ENCODE measurements at regions not wholly inside any gene's neighbourhood (a gene's known extent, or its start where the extent isn't known, plus 50 kb on each side); places are given as distances from the start of the nearest gene placed in this dataset.

DNA sequence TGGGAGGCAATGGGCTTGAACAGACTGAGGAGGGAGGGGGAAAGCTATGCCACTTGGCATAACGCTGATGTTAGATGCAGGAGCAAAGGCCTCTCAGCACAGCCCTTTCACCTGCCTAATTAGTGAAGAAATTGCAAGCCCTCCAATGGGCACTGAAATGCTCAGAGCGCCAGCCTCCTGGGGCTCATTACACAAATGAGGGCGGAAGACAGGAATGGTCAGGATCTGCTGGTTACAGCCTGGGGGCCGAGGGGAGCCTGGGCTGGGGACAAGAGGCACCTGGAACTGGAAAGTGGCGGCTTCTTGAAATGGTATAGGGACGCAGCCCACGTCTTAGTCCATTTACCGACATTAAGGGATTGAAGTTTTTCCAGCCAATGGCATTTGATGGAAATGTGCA, 50.2 kb upstream of the PLET1 start:
- no peaks in the 10 kb centered on the region for H3K9me3 ChIP-seq (ENCODE audit: insufficient read depth, low read length)
- H3K79me2 ChIP-seq (ENCODE audit: low read length): no peaks in the 10 kb centered on the region
- H3K4me1 ChIP-seq (ENCODE audit: low read length): no peaks in the 10 kb centered on the region
- TF ChIP-seq CTCF (IDR thresholded peaks at IDR 0.05; ENCODE audit: low read depth, low read length): no peak
- TF ChIP-seq EZH2phosphoT487 (IDR thresholded peaks at IDR 0.05; ENCODE audit: low read depth): no peak
- H3K4me3 ChIP-seq (ENCODE audit: low read length): no peak overlapping the region
- no peak overlapping the region for H2AFZ ChIP-seq (ENCODE audit: low read depth, low read length)
- H3K27me3 ChIP-seq (ENCODE audit: low read depth, low read length): peaks cover 45% of the 10 kb centered on the region
- H3K4me2 ChIP-seq (ENCODE audit: low read length): no peak overlapping the region
- H4K20me1 ChIP-seq (ENCODE audit: insufficient read depth, low read length): no peaks in the 10 kb centered on the region
- no peak overlapping the region for H3K27ac ChIP-seq (ENCODE audit: low read length)
- no peaks in the 10 kb centered on the region for H3K36me3 ChIP-seq (replicated peaks; ENCODE audit: low read depth, low read length)
- no peak overlapping the region for H3K9ac ChIP-seq (ENCODE audit: low read length)

DNA sequence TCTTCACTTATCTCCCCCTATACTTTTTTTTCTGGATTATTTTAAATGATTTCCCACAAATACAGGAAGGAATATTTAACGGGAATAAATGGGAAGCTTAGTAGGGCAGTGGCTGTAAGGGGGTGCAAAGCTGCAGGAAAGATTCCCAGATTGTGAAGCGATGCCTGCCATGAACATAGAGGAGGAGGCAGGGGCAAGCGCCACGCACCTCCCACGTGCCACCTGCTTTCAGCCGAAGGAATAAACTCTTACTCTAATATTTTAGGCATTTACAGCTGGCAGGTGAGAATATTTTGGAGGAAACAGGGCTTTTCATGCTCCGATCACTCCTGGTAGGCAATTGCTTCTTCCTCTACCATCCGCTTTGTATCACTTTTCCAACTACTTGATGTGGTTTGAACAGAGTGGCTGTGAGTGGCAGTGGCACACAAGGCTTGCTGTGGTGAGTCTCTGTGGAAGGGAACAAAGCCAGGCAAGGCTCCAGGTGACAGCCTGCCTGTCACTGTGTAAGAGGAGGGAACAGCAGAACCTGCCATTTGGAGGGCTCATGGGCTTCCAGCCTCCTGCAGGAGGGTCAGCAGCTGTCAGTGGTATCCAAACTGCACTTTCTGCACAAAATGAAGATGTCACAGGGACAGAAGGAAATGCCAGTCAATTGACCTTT, 54.5 kb upstream of the PLET1 start:
- Histone ChIP-seq H3K4me3 (ENCODE audit: low read length) (no peak overlapping the region), H4K20me1 (ENCODE audit: insufficient read depth, low read length) (no peaks in the 10 kb centered on the region), H3K4me1 (ENCODE audit: low read length) (no peaks in the 10 kb centered on the region), H3K36me3 (replicated peaks; ENCODE audit: low read depth, low read length) (no peaks in the 10 kb centered on the region), H3K9ac (ENCODE audit: low read length) (no peak overlapping the region), H3K27me3 (ENCODE audit: low read depth, low read length) (peaks cover 34% of the 10 kb centered on the region), H3K4me2 (ENCODE audit: low read length) (no peak overlapping the region), H2AFZ (ENCODE audit: low read depth, low read length) (no peak overlapping the region), H3K79me2 (ENCODE audit: low read length) (no peaks in the 10 kb centered on the region), H3K27ac (ENCODE audit: low read length) (no peak overlapping the region), H3K9me3 (ENCODE audit: insufficient read depth, low read length) (no peaks in the 10 kb centered on the region)
- TF ChIP-seq EZH2phosphoT487 (IDR thresholded peaks at IDR 0.05; ENCODE audit: low read depth) (no peak), CTCF (IDR thresholded peaks at IDR 0.05; ENCODE audit: low read depth, low read length) (no peak)

DNA sequence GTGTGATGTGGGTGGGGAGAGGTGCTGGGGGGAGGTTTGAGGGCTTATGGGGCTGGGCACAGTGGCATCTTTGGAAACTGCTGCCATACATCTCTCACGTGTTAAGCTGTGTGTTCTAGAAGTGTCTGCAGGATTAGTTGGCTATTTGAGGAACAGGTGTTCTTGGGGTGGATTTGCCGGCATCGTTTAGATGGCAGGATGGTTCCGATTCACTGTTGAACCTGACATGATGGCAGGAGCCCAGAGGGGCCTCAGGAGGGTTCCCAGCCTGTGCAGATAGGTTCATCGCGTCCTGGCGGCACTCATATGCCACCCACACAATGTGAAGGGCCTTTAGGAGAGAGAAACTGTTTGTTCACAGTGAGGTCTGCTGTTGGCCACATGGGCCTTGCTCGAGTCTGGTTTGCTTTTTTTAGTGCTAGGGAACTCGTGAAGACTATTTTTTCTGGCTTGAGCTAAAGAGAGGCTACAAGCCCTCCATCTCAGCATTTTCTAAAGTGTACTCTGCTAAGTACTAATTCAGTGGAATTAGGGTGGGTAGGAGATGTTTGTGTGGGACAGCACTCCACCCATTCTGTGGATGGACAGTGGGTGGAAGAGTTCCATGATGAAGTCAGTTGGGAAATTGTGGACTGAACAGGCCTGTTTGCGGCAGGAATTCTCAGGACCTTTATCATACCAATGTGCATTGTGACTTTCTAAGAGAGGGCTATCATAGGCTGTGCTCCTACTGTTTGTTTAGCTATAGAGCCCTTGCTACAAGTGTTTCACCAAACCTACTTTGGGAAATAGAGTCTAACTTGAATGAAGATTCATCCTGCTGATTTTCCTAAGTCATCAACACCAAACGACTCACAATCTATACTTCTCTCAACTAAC, 55.4 kb upstream of the PLET1 start:
- no peaks in the 10 kb centered on the region for H3K36me3 ChIP-seq (replicated peaks; ENCODE audit: low read depth, low read length)
- H3K9me3 ChIP-seq (ENCODE audit: insufficient read depth, low read length): no peaks in the 10 kb centered on the region
- H3K9ac ChIP-seq (ENCODE audit: low read length): no peak overlapping the region
- no peak overlapping the region for H2AFZ ChIP-seq (ENCODE audit: low read depth, low read length)
- no peak overlapping the region for H3K4me2 ChIP-seq (ENCODE audit: low read length)
- H3K79me2 ChIP-seq (ENCODE audit: low read length): no peaks in the 10 kb centered on the region
- no peak overlapping the region for H3K27ac ChIP-seq (ENCODE audit: low read length)
- H3K27me3 ChIP-seq (ENCODE audit: low read depth, low read length): peaks cover 39% of the 10 kb centered on the region
- H3K4me3 ChIP-seq (ENCODE audit: low read length): no peak overlapping the region
- H4K20me1 ChIP-seq (ENCODE audit: insufficient read depth, low read length): no peaks in the 10 kb centered on the region
- TF ChIP-seq EZH2phosphoT487 (IDR thresholded peaks at IDR 0.05; ENCODE audit: low read depth): no peak
- no peak for TF ChIP-seq CTCF (IDR thresholded peaks at IDR 0.05; ENCODE audit: low read depth, low read length)
- no peaks in the 10 kb centered on the region for H3K4me1 ChIP-seq (ENCODE audit: low read length)

DNA sequence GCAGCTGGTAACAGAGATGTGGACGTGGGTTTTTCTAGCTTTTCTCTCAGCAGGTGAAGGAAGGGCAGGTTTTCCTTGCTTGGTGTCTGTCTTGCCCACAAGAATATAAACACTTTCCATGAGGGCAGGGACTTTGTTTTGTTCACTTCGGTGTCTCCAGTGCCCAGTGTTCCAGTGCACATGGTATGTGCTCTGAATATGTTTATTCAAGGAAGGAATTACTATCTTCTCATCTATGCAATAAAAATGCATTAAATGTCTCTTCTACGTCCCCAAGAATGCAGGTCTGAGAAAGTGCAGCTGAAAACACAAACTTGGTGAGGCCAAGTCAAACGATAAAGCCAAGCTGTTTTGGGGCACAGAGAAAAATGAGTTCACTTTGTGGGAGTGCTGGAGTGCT, 56.3 kb upstream of the PLET1 start:
- TF ChIP-seq EZH2phosphoT487 (IDR thresholded peaks at IDR 0.05; ENCODE audit: low read depth): no peak
- TF ChIP-seq CTCF (IDR thresholded peaks at IDR 0.05; ENCODE audit: low read depth, low read length): no peak
- Histone ChIP-seq H3K27me3 (ENCODE audit: low read depth, low read length) (peaks cover 39% of the 10 kb centered on the region), H3K4me3 (ENCODE audit: low read length) (no peak overlapping the region), H3K27ac (ENCODE audit: low read length) (no peak overlapping the region), H3K9ac (ENCODE audit: low read length) (no peak overlapping the region), H3K9me3 (ENCODE audit: insufficient read depth, low read length) (no peaks in the 10 kb centered on the region), H3K36me3 (replicated peaks; ENCODE audit: low read depth, low read length) (no peaks in the 10 kb centered on the region), H4K20me1 (ENCODE audit: insufficient read depth, low read length) (no peaks in the 10 kb centered on the region), H3K79me2 (ENCODE audit: low read length) (no peaks in the 10 kb centered on the region), H3K4me2 (ENCODE audit: low read length) (no peak overlapping the region), H2AFZ (ENCODE audit: low read depth, low read length) (no peak overlapping the region), H3K4me1 (ENCODE audit: low read length) (no peaks in the 10 kb centered on the region)

Measured in OCI-LY3 (cell line).